COR-L47 (cell line): ENCODE measurements at regions not wholly inside any gene's neighbourhood (a gene's known extent, or its start where the extent isn't known, plus 50 kb on each side); places are given as distances from the start of the nearest gene placed in this dataset.
"Not testable (repeated sequence)": the region's sequence is repeated elsewhere in the genome, so short reads cannot be mapped to it uniquely, and the experiment has no call there.

Experiments
- DNase-seq: peaks from one replicate; lab custom pipeline; 2025; lab: John Stamatoyannopoulos, UW

DNA sequence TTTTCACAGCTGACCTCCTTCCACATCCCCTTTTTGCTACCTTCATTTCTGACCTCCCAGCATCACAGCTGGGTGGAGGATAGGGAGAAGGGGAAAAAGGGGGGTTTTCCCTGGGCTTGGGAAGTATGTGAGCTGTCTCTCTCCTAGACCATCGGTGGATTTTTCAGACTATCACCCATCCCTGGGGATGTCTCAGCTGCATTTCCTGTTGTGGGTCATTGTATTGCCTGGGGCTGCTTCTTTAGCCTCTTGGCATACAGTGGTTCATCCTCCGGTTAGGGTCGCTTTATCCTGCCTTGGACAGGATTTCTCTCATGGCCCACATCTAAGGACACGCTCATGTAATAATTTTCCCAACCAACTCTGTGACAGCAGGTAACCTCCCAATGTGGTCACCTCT lies 142.5 kb upstream of the ARG1 start:
- no peak for DNase-seq

DNA sequence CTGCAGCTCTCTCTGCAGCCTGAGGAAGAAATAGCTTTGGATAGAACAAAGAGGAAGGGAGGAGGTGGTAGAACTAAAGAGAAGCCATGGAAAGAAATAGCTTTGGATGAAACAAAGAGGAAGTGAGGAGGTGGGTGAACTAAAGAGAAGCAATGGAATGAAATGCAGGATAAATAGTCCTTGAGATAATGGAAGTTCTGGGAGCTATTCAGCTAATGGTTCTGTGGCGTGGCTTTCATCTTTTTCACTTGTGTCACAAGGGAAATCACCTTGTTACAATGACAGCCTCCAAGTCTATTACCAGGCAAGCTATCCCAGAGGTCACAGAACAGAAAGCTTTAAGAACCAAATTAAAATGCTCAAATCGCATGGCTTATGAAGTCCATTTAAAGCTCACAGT lies 141.3 kb upstream of the ARG1 start:
- DNase-seq, result no peak

DNA sequence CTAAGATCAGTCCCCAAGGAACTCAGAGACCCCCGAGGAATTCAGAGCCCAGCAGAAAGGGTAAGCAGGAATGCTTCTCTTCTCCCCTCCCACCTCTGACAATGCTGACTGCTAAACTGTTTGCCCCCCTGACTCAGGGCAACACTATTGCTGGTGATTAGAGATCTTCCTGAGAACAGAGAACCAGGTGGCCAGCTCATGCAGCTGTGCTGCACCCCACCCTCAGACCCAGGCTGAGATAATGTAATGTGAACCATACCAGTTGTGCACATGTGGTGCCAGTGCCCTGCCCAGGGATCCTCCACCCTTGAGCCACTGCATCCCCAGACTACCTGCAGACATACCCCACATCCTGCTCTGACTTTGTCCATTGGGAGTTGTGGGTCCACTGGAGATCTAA lies 139.1 kb upstream of the ARG1 start:
- no peak for DNase-seq

DNA sequence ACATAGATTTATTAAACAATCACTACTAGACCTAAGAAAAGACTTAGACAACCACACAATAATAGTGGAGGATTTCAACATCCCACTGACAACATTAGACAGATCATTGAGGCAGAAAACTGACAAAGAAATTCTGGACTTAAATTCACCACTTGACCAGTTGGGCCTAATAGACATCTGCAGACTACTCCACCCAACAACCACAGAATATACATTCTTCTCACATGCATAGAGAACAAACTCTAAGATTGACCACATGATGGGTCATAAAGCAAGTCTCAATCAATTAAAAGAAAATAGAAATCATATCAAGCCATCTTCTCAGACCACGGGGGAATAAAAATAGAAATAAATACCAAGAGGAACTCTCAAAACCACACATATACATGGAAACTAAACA lies 136.7 kb upstream of the ARG1 start:
- DNase-seq, result no peak

DNA sequence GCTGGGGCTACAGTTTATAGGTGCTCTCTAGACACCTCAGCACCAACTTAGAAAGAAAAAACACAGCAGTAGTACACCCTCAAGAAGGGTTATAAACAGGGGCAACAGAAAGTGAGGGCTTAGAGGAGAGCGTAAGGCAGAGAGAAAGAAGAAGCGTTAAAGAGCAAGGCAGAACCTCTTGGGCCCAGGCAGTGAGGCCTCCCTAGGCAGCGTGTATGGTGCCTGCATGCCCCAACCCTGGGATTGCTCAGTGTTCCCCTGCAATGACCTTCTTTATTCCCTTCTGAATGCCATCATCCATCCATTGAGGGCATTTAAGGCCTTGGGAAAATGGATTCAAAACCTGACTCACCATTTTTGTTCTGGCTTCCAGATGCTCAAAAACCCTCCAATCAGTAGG lies 130.0 kb upstream of the ARG1 start:
- DNase-seq, result no peak

DNA sequence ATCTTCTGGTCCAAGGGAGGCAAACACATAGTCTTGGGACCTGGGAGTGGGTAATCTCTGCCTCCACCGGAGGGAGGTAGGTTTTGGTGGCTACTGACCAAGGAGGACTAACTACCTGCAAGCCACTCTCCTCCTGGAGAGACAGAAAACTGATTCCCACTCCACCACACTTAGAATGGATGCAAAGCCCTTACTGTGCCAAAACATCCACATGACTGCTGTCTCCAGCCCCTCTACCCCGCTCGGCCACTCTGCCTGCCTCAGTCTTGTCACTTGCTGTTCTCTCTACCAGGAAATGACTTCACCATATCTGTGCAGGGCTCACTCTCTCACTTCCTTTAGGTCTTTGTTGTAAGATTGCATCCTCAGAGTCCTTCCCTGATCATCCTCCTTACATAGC lies 129.5 kb upstream of the ARG1 start:
- no peak for DNase-seq

DNA sequence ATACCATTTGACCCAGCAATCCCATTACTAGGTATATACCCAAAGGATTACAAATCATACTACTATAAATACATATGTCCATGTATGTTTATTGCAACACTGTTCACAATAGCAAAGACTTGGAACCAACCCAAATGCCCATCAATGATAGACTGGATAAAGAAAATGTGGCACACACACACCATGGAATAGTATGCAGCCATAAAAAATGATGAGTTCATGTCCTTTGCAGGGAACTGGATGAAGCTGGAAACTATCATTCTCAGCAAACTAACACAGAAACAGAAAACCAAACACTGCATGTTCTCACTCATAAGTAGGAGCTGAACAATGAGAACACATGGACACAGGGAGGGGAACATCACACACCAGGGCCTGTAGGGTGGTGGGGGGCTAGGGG lies 127.7 kb upstream of the ARG1 start:
- not testable (repeated sequence) for DNase-seq

DNA sequence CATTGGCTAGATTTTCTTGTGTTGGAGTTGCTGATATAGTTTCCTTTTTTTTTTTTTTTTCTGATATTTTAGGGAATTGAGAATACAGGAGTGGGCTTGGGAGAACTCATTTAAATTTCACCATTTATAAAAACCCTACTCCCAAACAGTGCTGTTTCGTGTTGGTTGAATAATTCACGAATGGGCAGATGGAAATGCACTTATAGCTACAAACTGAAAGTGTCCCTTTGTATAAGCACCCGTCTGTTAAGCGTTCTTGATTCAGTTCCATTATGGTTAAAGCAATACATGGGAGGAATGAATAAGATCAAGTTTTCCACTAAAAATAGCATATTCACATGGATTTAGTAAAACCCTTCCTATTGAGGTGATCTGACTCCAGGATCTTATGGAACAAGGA lies 122.2 kb upstream of the ARG1 start:
- DNase-seq, result no peak

DNA sequence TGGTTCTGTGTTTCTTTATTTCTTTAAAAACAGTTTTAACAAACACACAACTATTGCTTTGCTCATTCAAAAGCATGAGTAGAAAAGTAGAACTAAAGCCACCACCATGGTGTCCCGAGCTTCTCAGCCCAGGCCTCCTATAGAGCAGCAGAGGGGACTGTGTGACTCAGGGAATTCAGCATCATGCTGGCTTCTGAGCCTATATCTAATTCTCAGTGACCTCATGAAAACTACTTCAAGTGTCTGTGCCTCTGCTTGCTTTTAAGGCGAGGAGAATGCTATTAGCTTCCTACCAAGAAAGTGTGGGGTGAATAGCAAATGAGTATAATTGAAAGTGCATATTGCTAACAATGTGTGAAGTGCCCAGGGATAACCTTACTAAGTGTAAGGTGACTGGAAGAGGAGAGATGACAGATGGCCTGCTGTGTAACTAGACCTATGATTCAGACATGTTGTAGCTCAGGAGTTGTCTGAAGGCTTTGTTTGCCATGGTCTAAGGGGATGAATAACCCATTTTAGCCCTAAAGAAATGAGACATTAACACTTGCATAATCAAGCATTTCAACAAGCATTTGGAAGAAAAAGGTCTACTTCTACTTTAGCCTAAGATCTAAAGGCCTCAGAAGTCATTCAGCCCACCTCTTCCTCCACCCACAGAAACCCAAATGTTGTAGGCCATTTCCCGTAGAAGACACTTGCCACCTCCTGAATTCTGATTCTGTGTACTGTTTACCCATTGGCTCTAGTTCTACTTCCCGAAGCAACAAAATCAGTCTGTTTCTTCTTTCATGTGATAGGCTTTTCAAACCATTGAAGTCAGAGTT lies 121.5 kb upstream of the ARG1 start:
- DNase-seq, result no peak

DNA sequence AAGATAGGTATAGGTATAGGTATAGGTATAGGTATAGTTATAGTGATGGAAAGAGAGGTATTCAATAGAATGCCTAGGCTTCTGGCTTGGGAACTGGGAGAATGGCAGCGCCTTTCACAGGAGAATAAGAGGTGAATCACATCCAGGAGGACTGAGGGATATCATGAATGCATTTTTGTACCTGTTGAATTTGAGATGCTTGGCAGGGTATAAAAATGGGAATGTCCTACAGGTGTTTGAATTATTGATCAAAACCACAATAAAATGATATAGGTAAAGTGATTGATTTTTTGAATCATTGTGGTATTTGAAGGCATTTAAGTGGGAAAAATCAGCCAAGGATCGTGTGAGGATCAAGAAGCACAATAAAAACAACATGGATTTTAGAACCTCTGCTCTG lies 119.2 kb upstream of the ARG1 start:
- DNase-seq, result no peak

DNA sequence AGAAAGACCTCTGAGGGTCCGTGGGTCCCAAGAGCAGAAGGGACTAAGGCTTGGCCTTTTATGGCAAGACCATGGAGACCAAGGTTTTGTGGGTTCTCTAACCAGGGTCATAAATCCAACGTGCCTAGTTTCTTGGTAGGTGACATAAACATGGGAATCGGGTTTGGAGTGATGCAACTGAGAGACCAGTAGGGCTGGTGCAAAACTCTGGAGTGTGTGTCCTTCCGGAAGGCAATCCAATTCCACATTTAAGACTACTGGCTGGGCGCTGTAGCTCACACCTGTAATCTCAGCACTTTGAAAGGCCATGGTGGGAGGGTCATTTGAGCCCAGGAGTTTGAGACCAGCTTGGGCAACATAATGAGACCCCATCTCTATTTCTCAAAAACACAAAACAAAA lies 116.5 kb upstream of the ARG1 start:
- no peak for DNase-seq

DNA sequence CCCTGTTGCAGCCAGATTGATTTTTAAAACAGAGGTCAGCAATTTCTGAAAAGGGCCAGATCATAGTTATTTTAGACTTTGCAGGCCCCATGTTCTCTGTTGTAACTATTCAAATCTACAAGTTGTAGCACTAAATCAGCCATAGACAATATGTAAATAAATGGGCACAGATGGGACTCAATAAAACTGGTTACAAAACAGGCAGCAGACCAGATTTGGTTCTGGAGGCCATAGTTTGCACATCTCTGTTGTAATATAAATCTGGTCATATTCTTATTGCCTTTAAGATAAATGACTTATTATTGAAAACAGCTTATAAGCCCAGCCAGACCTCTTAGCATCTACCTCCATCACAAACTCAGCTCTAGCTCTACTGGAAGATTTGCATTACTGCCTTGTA lies 114.0 kb upstream of the ARG1 start:
- DNase-seq, result no peak

DNA sequence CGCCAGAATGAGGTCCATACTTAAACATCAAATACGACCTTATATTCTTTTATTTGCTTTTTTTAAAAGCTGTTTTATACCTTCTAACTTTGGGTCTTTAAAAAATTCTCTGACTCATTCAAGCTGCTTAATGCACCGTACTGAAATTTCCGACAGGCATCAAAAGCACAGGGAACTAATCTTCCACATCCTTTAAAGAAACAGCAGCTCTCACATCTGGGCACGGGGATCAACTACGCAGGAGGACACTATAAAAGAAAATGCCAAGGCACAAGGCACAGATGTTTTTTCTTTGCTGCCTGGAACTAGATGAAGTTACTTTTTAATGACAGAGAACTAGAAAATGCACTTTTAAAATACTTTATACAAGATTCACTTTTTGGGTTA lies 112.4 kb upstream of the ARG1 start:
- no peak for DNase-seq

DNA sequence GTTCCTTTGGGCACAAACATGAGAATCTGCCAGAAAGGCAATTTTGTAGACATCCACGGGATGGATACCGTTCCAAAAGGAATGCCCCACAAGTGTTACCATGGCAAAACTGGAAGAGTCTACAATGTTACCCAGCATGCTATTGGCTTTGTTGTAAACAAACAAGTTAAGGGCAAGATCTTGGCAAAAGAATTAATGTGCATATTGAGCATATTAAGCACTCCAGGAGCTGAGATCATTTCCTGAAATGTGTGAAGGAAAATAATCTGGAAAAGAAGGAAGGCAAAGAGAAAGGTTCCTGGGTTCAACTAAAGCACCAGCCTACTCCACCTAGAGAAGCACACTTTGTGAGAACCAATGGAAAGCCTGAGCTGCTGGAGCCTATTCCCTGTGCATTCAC lies 103.9 kb upstream of the ARG1 start:
- no peak for DNase-seq

DNA sequence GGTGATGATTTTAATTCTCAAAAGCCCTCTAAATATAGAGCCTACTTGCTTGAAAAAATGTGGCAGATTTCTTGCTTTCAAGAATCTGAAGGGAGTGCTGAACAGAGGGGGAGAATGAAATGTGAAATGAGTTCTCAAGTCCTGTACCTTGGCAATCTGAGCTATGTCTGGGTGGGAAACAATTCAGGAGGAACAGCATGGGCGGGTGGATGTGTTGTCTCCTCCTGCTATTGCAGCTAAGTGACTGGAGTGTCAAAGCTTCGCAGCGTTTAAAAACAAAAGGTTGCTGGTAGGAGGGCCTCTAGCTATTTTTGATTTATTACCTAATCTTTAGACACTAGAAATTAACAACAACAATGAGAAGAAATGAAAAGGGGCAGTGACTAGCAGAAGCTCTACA lies 102.5 kb upstream of the ARG1 start:
- DNase-seq, result peak; percentile 10

DNA sequence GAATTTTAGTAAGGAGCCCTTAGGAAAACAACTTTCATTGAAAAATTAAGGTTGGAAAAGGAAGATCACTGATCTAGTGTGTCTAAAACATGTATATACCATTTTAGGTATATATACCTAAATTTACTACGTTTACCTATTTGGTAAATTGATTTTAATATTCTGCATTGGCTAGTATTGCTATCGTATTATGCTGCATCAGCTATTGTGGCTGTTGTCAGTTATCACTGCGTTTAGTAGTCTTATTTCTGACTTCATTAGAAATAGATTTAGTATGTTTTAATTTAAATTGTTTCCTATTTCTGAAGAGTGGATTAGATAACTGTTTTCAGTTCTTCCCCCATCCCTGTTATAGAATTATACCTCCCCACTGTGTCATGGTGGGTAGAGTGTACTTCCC lies 101.7 kb upstream of the ARG1 start:
- no peak for DNase-seq

DNA sequence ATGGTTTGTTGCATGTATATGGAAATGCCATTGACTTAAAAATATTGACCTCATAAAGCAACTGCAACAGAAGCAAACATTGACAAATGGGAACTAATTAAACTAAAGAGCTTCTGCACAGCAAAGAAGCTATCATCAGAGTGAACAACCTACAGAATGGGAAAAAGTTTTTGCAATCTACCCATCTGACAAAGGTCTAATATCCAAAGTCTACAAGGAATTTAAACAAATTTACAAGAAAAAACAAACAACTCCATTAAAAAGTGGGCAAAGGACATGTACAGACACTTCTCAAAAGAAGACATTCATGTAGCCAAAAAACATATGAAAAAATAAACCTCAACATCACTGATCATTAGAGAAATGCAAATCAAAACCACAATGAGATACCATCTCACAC lies 99.7 kb upstream of the ARG1 start:
- not testable (repeated sequence) for DNase-seq

DNA sequence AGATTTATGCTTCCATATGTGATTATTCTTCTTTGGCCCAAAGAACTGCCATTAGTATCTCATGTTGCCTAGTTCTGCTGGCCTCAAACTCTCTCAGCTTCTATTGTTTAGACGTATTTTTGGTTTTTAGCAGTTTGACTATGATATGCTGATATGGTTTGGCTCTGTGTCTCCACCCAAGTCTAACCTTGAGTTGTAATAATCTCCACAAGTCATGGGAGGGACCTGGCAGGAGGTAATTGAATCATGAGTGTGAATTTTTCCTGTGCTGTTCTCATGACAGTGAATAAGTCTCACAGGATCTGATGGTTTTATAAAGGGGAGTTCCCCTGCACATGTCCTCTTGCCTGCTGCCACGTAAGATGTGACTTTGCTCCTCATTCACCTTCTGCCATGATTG lies 96.7 kb upstream of the ARG1 start:
- no peak for DNase-seq

DNA sequence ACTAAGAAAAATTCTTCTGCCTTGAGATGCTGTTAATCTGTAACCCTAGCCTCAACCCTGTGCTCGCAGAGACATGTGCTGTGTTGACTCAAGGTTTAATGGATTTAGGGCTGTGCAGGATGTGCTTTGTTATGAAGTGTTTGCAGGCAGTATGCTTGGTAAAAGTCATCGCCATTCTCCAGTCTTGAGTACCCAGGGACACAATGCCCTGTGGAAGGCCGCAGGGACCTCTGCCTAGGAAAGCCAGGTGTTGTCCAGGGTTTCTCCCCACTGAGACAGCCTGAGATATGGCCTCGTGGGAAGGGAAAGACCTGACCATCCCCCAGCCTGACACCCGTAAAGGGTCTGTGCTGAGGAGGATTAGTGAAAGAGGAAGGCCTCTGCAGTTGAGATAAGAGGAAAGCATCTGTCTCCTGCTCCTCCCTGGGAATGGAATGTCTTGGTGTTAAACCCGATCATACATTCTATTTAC lies 94.2 kb upstream of the ARG1 start:
- not testable (repeated sequence) for DNase-seq

DNA sequence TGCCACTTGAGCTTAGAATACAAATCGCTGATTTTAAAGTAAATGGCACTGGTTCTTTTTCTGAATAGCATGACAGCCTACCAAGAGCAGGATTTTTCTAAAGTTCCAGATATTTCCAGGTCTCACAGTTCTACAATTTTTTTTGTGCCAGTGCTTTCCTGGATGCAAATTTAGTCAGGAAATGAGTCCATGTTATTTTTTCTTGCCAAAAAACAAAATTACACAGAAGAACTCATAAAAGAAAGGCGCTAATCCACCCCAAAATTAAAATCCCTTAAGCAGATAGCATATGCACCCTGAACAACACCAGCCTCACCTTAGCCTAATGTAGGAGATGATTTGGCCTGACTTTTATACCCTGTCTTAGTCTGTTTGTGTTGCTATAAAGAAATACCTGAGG lies 86.4 kb upstream of the ARG1 start:
- DNase-seq, result no peak

DNA sequence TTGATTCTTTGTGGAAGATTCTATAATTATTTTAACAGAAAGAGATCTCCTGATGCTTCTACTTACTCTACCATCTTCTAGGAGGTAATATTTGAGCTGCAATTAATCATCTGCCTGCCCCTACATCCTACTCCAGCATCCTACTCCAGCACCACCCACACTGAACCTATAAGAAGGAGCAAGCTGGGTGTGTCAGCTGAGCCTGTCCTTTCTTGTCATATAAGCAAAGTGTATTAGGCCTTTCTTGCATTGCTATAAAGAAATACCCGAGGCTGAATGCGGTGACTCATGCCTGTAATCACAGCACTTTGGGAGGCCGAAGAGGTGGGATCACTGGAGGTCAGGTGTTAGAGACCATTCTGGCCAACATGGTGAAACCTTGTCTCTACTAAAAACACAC lies 84.2 kb upstream of the ARG1 start:
- DNase-seq, result no peak

DNA sequence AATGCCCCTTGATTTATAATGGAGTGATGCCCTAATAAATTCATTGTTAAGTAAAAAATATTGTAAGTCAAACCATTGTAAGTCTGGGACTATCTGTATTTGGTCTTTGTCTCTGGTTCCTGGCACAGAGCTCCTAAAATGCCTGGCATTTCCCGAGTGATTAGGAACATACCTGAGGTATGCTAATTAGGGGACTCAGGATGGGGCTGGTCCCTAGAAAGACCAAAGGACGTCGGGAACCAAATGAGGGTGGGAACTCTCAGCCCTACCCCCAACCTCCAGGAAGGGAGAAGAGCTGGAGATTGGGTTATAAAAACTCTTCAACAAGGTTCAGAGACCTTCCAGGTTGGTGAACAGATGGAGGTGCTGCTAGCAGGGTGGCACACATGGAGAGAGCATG lies 82.6 kb upstream of the ARG1 start:
- no peak for DNase-seq

DNA sequence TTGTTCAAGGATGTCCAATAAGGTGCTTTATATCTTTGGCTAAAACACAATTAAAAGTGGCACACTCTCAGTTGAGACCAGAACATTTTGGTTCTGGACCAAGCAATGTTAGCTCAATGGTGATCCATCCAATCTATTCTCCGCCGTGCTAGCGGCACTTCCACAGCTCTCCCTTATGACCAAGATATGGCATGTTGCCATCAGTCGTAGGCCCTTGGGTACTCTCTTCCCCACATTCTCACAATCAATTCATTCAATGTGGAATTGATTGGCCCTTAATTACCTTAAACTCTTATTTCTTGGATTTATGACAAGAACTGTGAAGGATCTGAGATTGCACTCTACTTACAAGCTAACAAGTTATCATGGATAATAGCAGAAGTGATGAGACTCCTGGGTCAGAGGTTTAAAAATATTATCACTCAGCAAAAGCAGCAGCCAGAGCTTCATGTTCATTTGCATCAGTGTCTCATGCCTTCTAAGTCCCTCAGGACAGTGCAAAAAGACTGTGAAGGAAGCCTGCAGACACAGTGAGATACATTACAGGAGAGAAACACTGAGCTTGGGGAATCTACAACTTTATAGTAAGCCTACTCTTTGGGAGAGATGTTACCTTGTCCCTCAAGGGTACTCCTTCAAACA lies 80.0 kb upstream of the ARG1 start:
- DNase-seq, result no peak

DNA sequence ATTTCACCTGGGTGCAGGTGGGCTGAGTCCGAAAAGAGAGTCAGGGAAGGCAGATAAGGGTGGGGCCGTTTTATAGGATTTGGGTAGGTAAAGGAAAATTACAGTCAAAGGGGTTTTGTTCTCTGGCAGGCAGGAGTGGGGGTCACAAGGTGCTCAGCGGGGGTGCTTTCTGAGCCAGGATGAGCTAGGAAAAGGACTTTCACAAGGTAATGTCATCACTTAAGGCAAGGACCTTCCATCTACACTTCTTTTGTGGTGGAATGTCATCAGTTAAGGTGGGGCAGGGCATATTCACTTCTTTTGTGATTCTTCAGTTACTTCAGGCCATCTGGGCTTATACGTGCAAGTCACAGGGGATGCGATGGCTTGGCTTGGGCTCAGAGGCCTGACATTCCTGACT lies 68.6 kb upstream of the ARG1 start:
- DNase-seq, result not testable (repeated sequence)
